ENCODE measurements at regions not wholly inside any gene's neighbourhood (a gene's known extent, or its start where the extent isn't known, plus 50 kb on each side); places are given as distances from the start of the nearest gene placed in this dataset.

DNA sequence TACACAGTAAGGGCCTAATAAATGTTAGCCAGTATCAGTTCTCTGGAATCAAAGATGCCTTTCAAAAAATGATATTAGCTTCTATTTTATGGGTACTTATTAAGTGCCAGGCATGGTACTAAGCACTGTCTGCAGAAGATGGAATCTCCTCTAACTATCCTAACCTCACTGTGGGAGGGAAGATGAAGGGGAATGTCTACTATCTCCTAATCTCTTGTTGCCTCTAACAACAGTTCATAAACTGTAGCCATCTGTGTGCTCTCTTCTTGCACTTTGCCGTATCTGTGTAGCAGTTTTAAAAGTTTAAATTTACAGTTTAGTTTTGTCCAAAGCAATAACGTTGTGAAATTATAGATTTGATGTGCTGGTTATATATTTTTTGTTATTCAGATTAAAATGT is 99.6 kb upstream of the CCDC112 start:
- TF ChIP-seq POLR2A (IDR thresholded peaks at IDR 0.05; ENCODE audit: low read depth, low read length) (no peak), TAF1 (IDR thresholded peaks at IDR 0.05; ENCODE audit: low read depth, low read length) (no peak), POLR2AphosphoS5 (IDR thresholded peaks at IDR 0.05; ENCODE audit: low read depth, low read length) (no peak), POU2F2 (IDR thresholded peaks at IDR 0.05; ENCODE audit: low read depth, low read length) (no peak)
